Activated CD4-positive, alpha-beta T cell treated with anti-CD3 and anti-CD28 coated beads, Interleukin-2, amount 10 ng/mL, durations not matched to agents 24 days and 14 days (primary cell): ENCODE measurements at regions not wholly inside any gene's neighbourhood (a gene's known extent, or its start where the extent isn't known, plus 50 kb on each side); places are given as distances from the start of the nearest gene placed in this dataset.
"Not testable (repeated sequence)": the region's sequence is repeated elsewhere in the genome, so short reads cannot be mapped to it uniquely, and the experiment has no call there.

Experiments used
- DNase-seq: peaks from one replicate; pipeline ENCODE4 v3.0.0; 2022
- H3K27ac Mint-ChIP-seq: one replicate; pipeline ENCODE4 v1.8.0; 2022; ENCODE audit warnings: mild to moderate bottlenecking, mixed read lengths
- H3K27me3 Mint-ChIP-seq: one replicate; pipeline ENCODE4 v1.8.0; 2022; ENCODE audit warnings: mixed read lengths
- H3K36me3 Mint-ChIP-seq: one replicate; pipeline ENCODE4 v1.8.0; 2022; ENCODE audit warnings: low read depth, mild to moderate bottlenecking, mixed read lengths
- H3K4me1 Mint-ChIP-seq: one replicate; pipeline ENCODE4 v1.8.0; 2021; ENCODE audit warnings: mixed read lengths
- H3K4me3 Mint-ChIP-seq: one replicate; pipeline ENCODE4 v1.8.0; 2022; ENCODE audit warnings: mild to moderate bottlenecking, moderate library complexity, mixed read lengths
- H3K9me3 Mint-ChIP-seq: one replicate; pipeline ENCODE4 v1.8.0; 2021; ENCODE audit warnings: mixed read lengths
- intact Hi-C: fragments of 100-400 bp; cut with micrococcal nuclease; formaldehyde crosslinking; loops from one replicate; pipeline ENCODE4 v1.15.1; 2023

GRCh38 chr2:131626565-131626964 lies 98.9 kb downstream of the CCDC74A start:
- H3K4me1 Mint-ChIP-seq, H3K27ac Mint-ChIP-seq, H3K27me3 Mint-ChIP-seq, H3K36me3 Mint-ChIP-seq, H3K9me3 Mint-ChIP-seq, DNase-seq, H3K4me3 Mint-ChIP-seq, intact Hi-C loops: not testable (repeated sequence)

- H3K9me3 Mint-ChIP-seq, intact Hi-C loops, H3K4me1 Mint-ChIP-seq, DNase-seq, H3K36me3 Mint-ChIP-seq, H3K27ac Mint-ChIP-seq, H3K4me3 Mint-ChIP-seq, H3K27me3 Mint-ChIP-seq: not testable (repeated sequence)
These were observed 100.1 kb downstream of the CCDC74A start for GRCh38 chr2:131627777-131628176.

GRCh38 chr2:131631648-131632047 lies 104.0 kb downstream of the CCDC74A start:
- intact Hi-C loops, H3K4me3 Mint-ChIP-seq, H3K9me3 Mint-ChIP-seq, H3K36me3 Mint-ChIP-seq, H3K4me1 Mint-ChIP-seq, H3K27me3 Mint-ChIP-seq, DNase-seq, H3K27ac Mint-ChIP-seq: not testable (repeated sequence)

- DNase-seq, H3K27me3 Mint-ChIP-seq, H3K4me3 Mint-ChIP-seq, H3K9me3 Mint-ChIP-seq, H3K27ac Mint-ChIP-seq, H3K36me3 Mint-ChIP-seq, H3K4me1 Mint-ChIP-seq, intact Hi-C loops: not testable (repeated sequence)
These were observed 105.7 kb downstream of the CCDC74A start for GRCh38 chr2:131633405-131633804.

DNA sequence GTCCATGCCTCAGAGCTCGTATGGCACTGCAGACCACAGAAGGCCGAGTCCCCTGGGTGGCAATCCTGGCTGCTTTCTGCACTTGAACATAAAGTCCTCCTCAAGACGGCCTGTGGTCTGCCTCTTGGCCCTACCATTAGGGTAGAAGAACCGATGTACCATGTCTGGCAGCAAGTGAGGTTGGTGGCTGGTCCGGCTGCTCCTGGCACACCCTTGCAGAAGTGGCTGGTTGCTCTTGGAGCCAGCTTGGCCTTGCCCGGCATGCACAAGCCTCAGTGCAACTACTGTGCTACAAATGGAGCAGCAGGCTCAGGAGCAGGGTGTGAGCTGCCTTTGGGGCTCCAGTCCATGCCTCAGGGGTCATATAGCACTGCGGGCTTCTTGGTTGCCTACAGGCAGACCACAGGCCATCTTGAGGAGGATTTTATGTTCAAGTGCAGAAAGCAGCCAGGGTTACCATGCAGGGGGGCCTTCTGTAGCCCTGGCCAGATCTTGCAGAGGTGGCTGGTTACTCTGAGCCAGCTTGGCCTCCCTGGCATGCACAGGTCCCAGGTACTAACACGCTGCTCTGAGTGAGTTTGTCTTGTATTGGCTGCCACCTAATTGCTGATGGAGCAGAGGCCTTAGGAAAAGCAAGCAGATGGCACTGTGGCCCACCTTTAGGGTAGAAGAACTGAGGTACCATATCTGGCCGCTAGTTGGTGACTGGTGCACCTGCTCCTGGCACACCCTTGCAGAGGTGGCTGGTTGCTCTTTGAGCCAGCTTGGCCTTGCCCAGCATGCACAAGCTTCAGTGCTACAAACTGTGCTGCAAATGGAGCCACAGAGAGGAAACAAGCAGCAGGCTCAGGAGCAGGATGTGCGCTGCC lies 106.4 kb downstream of the CCDC74A start:
- H3K4me1 Mint-ChIP-seq, DNase-seq, H3K4me3 Mint-ChIP-seq, intact Hi-C loops, H3K9me3 Mint-ChIP-seq, H3K27ac Mint-ChIP-seq, H3K36me3 Mint-ChIP-seq, H3K27me3 Mint-ChIP-seq: not testable (repeated sequence)

DNA sequence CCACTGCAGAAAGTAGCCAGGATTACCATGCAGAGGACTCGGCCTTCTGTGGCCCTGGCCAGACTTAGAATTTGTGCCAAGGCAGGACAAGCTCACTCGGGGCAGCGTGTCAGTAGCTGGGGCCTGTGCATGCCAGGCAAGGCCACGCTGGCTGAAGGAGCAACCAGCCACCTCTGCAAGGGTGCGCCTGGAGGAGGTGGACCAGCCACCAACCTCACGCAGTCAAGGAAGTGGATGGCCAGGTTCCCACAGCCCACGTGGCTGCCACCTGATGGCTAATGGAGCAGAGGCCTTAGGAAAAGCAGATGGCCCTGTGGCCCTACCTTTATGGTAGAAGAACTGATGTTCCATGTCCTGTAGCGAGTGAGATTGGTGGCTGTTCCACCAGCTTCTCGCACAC lies 107.9 kb downstream of the CCDC74A start:
- Mint-ChIP-seq H3K4me3 (no peak overlapping the region), H3K4me1 (no peaks in the 10 kb centered on the region), H3K9me3 (no peaks in the 10 kb centered on the region), H3K27ac (no peak overlapping the region), H3K27me3 (peaks cover 10% of the 10 kb centered on the region), H3K36me3 (no peaks in the 10 kb centered on the region)
- intact Hi-C loops, result no loop called here
- no peak for DNase-seq

GRCh38 chr2:131636704-131637308 lies 109.1 kb downstream of the CCDC74A start:
- intact Hi-C loops, H3K27ac Mint-ChIP-seq, H3K4me1 Mint-ChIP-seq, H3K36me3 Mint-ChIP-seq, DNase-seq, H3K4me3 Mint-ChIP-seq, H3K9me3 Mint-ChIP-seq: not testable (repeated sequence)
- H3K27me3 Mint-ChIP-seq, result peaks cover 19% of the 10 kb centered on the region

GRCh38 chr2:131639001-131639620 lies 111.4 kb downstream of the CCDC74A start:
- intact Hi-C loops, H3K4me1 Mint-ChIP-seq, H3K36me3 Mint-ChIP-seq, DNase-seq, H3K27ac Mint-ChIP-seq, H3K4me3 Mint-ChIP-seq, H3K9me3 Mint-ChIP-seq: not testable (repeated sequence)
- peaks cover 23% of the 10 kb centered on the region for H3K27me3 Mint-ChIP-seq

GRCh38 chr2:131641414-131642206 lies 113.9 kb downstream of the CCDC74A start:
- DNase-seq, result no peak
- no peak overlapping the region for H3K4me3 Mint-ChIP-seq
- intact Hi-C loops, result no loop called here

GRCh38 chr2:131643180-131643579 lies 115.5 kb downstream of the CCDC74A start:
- H3K9me3 Mint-ChIP-seq, DNase-seq, H3K27ac Mint-ChIP-seq, H3K4me3 Mint-ChIP-seq, intact Hi-C loops, H3K36me3 Mint-ChIP-seq, H3K4me1 Mint-ChIP-seq: not testable (repeated sequence)
- peaks cover 42% of the 10 kb centered on the region for H3K27me3 Mint-ChIP-seq

More at GRCh38 chr2:131641414-131642206, 113.9 kb downstream of the CCDC74A start:
- Mint-ChIP-seq H3K27me3 (peaks cover 38% of the 10 kb centered on the region), H3K36me3 (no peaks in the 10 kb centered on the region), H3K9me3 (no peaks in the 10 kb centered on the region), H3K27ac (no peak overlapping the region), H3K4me1 (no peaks in the 10 kb centered on the region)

- H3K36me3 Mint-ChIP-seq, result no peaks in the 10 kb centered on the region
- DNase-seq, result no peak
- H3K27me3 Mint-ChIP-seq, result peaks cover 43% of the 10 kb centered on the region
- intact Hi-C loops, result no loop called here
- no peak overlapping the region for H3K27ac Mint-ChIP-seq
- H3K4me3 Mint-ChIP-seq, result no peak overlapping the region
- no peaks in the 10 kb centered on the region for H3K9me3 Mint-ChIP-seq
- H3K4me1 Mint-ChIP-seq, result no peaks in the 10 kb centered on the region
These were observed 117.6 kb downstream of the CCDC74A start for GRCh38 chr2:131645177-131645765.

DNA sequence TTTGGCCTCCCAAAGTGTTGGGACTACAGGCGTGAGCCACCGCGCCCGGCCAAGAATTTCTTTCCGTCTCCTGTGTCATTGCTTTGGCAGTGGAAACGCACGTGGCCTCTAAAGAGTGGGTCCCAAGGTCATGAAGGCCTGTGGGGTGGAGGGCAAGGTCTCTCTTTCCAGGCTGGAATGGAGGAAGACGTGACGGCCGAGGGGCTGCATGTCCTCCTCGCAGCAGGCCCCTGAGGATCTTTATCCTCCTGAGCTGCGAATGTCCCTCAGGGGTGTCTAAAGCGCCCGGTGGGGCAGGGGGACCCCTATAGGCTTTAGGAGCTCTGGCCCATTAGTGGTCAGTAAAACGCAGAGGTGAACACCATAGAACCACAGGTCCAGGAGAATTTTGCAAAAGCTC lies 118.5 kb downstream of the CCDC74A start:
- H3K27ac Mint-ChIP-seq, H3K4me1 Mint-ChIP-seq, intact Hi-C loops, H3K4me3 Mint-ChIP-seq, H3K9me3 Mint-ChIP-seq, DNase-seq, H3K36me3 Mint-ChIP-seq: not testable (repeated sequence)
- peaks cover 42% of the 10 kb centered on the region for H3K27me3 Mint-ChIP-seq

DNA sequence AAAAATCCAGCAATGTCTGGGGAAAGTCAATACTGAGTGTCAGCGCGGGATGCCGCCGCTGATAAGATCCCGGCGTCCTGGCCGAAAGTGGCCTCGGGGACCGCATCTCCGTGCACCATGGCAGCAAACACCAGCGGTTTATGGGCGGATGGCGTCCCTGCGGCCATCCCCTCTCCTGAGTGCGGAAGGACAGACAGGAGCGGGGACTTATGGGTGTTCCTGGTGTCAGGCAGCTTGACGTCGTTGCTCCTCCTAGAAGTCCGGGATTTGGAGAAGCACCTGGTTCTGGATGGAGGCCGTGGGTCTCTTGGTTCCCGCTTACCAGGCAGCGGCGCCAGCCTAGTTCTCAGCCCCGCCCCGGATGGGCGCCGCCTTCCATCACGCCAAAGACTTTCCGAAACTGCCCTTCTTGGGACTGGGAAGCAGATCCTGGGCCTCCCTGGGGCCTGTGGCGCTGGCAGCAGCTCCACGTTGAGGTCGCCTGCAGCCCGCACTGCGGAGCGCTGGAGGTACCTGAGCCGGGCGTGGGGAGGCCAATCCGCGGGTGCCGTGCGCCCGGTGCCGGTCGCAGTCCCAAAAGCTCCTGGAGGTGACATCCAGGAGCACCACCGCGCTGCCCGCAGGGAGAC lies 119.1 kb downstream of the CCDC74A start:
- no peak overlapping the region for H3K27ac Mint-ChIP-seq
- DNase-seq, result no peak
- H3K4me1 Mint-ChIP-seq, result no peaks in the 10 kb centered on the region
- no peaks in the 10 kb centered on the region for H3K36me3 Mint-ChIP-seq
- peaks cover 39% of the 10 kb centered on the region for H3K27me3 Mint-ChIP-seq
- H3K9me3 Mint-ChIP-seq, result no peaks in the 10 kb centered on the region
- H3K4me3 Mint-ChIP-seq, result no peak overlapping the region
- intact Hi-C loops, result no loop called here
